ENCODE measurements at regions not wholly inside any gene's neighbourhood (a gene's known extent, or its start where the extent isn't known, plus 50 kb on each side); places are given as distances from the start of the nearest gene placed in this dataset.

DNA sequence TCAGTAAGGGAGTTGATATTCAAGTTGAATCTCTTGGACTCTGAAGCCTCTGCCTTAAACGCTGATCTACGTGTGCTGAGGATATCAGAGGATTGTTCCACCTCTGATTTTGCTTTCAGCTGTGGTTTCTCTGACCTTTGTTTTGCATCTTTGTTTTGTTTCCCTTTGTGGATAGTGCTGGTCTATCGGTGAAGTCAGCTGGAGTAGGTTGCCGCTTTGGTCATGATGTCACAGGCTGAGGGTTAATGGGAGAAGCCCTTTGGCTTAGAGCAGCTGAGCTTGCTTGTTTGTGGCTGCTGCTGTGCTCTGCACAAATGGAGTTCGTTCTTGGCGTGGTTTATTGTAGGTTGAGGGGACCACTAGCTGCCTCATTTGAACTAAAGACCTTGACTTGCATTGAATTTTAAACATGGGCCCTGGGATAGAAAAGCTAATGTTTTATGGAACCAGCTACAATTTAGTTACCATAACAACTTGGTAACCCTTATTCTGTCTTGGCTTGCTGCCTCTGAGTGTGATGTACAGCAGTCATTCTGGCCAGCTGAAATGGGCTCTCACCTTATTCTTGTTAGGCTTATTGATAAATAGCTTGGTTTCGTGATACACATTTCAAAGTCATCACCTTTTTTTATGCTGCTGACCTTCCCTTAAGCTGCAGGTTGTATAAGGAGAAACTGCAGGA, 284.5 kb upstream of the E2F7 start:
- no peak for TF ChIP-seq CTCF (IDR thresholded peaks at IDR 0.05)
- TF ChIP-seq EP300 (IDR thresholded peaks at IDR 0.05; ENCODE audit: borderline replicate concordance in 1 of 2, low read depth in 1 of 2, low read length in 1 of 2), result no peak
- no peak for TF ChIP-seq TCF12 (IDR thresholded peaks at IDR 0.05)
- TF ChIP-seq RFX5 (IDR thresholded peaks at IDR 0.05; ENCODE audit: low read length), result no peak
- no peak for TF ChIP-seq SIN3A (IDR thresholded peaks at IDR 0.05; ENCODE audit: borderline replicate concordance, low read depth, low read length)
- no peak for TF ChIP-seq FOXJ3 (CRISPR knock-in tag; IDR thresholded peaks at IDR 0.05)
- TF ChIP-seq POLR2AphosphoS5 (IDR thresholded peaks at IDR 0.05; ENCODE audit: low read depth, low read length), result no peak
- TF ChIP-seq, protein P1, sequence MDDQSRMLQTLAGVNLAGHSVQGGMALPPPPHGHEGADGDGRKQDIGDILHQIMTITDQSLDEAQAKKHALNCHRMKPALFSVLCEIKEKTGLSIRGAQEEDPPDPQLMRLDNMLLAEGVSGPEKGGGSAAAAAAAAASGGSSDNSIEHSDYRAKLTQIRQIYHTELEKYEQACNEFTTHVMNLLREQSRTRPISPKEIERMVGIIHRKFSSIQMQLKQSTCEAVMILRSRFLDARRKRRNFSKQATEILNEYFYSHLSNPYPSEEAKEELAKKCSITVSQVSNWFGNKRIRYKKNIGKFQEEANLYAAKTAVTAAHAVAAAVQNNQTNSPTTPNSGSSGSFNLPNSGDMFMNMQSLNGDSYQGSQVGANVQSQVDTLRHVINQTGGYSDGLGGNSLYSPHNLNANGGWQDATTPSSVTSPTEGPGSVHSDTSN (IDR thresholded peaks at IDR 0.05), result no peak
